UCSD-AML1 (cell line): ENCODE measurements at regions not wholly inside any gene's neighbourhood (a gene's known extent, or its start where the extent isn't known, plus 50 kb on each side); places are given as distances from the start of the nearest gene placed in this dataset.

Experiments
- DNase-seq: peaks from one replicate; lab custom pipeline; 2025; ENCODE audit not compliant: unreplicated experiment; lab: John Stamatoyannopoulos, UW

DNA sequence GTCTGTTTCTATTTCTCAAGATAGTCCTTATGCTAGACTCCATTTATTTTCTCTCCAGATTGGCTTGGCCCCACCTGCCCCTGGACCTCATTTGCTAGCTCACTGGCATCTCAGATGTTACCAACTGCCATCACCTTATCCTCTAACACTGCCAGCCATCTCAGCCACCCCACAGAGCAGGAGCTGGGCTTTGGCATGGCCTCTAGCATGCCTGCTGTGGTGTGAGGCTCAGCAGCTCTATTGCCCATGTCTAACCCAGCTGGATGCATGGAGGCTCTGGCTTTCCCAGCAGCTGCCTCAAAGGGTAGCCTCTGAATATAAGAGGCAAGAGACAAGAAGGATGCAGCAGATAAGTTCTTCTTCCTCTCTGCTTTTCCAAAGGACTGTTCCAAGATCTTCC, 373.4 kb downstream of the TNS1 start:
- DNase-seq, result no peak

GRCh38 chr2:217628061-217628460, 374.7 kb downstream of the TNS1 start:
- DNase-seq, result no peak

DNA sequence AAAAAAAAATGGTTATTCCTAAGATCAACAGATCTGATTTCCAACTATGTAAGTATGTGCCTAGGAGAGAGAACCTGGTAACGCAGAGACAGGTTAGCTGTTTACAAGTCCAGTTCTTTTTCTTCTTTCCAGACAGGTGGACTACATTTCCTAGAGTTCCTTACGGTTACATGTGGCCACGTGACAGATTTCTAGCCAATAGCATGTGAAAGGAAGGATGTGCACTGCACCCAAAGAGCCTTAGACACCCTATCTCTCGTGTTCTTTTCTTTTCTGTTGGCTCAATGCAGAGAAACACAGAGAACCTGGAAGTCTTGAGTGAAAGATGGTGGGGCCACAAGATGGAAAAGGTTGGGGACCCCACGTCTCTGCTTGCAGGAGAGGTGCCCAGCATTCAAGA, 375.9 kb downstream of the TNS1 start:
- DNase-seq, result no peak

- DNase-seq, result no peak
Measured at GRCh38 chr2:217625557-217626169, 377.1 kb downstream of the TNS1 start.

GRCh38 chr2:217623281-217623912, 379.4 kb downstream of the TNS1 start:
- DNase-seq, result no peak

DNA sequence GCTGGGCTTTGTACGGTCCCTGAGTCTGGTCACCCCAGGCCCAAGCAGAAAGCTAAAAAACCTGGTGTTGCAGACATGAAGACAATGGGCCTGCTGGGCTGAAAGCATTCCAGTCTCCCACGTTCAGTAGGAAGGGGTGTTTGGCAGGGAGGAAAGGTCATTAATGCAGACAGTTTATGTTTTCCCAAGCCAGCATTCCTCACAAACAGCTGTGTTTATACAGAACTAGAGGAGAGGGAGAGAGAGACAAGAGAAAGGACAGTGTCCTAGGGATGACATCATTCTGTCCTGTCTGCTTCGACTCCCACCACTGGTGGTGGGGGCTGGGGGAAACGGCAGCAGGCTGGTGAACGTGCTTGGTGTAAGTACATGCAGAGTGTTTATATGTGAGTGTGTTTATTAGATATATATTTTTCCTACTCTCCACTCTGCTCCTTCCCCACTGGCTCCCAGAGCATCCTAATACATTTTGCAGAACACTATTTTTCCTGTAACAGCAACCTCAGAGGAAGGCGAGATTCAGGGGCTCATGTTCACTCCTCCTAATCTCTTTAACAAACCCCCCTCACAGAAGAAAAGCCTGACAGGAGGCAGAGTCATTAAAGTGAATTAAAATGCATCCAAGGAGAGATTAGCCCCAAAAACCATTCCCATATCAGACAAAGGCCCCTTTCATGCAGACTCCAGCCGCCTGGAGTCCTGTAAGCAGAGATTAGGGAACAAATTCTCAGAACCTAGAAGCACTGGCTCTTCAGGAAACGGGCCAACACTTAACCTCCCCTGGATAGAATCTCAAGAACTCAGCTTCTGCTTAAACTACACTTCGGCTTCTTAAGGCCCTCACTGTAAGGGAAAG, 380.4 kb downstream of the TNS1 start:
- DNase-seq, result no peak

DNA sequence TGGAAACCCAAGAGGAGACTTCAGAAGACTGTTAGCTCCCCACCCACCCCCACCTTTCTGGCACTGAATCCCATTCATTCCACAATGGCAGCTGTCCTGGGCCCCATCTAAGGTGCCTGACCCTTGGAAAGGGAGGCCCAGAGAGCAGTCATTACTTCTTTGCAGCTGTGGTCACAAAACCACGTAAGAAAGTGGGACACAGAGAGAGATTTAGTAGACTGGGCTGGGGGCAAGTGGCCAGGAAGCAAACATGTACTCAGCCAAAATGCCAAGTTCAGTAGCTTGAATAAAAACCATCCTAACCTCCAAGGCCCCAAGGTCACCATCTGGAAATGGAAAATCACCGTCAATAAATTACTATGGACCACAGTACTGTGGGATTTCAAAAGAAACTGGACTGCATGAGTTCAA, 381.4 kb downstream of the TNS1 start:
- DNase-seq, result no peak

- no peak for DNase-seq
Measured at GRCh38 chr2:217618744-217619143, 384.1 kb downstream of the TNS1 start.

GRCh38 chr2:217617616-217618022, 385.2 kb downstream of the TNS1 start:
- no peak for DNase-seq

DNA sequence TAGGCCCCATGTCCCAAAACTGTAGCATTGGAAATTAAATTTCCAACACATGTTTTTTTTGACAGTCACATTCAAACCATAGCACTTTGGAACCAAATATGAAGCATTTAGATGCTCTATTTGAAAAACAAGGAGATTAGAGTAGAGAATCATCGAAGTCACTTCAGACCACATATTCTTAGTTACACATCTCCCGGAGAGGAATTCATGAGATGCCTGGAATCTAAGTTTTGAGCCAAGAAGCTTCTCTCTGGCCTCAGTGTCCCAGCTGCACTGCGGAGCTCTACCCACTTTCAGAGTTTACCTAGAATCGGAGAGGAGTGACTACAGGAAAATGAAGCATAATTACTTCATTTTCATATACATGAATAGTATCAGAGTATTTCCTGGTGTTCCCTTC, 385.9 kb downstream of the TNS1 start:
- no peak for DNase-seq

DNA sequence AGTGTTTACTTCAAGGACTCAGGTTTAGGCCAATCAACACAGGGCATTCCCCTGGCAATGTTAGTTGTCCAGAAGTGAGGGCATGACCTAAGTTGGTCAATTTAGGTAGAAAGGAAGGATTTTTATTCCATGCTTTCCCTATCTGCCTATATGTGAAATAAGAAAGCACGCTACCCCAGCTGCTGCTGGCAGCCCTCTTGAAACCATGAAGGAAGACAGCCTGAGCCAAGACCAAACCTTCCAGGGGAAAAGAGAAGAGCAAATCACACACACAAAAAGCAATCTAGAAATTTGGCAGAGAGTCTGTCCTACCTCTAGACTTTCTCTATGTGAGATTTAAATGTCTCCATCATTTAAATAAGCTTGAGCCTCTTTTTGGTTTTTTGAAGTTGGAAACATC, 387.6 kb downstream of the TNS1 start:
- DNase-seq, result no peak

DNA sequence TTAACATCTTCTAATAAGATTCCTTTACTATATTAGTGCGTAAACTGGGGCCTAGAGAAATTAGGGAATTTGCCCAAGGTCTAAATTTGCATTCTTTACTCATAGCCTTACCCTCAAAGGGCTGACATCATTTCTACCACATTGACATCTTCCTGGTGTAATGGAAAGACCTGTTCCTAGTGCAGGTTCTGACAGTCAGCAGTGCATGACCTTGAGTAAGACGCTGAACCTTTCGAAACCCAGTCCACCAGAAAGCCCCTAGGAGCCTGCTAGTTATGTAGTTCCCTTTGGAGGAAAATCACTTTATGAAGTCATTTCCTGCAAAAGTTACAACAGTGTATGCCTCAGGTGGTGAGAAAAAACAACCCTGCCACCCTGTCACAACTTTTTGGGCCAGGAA, 388.3 kb downstream of the TNS1 start:
- no peak for DNase-seq

DNA sequence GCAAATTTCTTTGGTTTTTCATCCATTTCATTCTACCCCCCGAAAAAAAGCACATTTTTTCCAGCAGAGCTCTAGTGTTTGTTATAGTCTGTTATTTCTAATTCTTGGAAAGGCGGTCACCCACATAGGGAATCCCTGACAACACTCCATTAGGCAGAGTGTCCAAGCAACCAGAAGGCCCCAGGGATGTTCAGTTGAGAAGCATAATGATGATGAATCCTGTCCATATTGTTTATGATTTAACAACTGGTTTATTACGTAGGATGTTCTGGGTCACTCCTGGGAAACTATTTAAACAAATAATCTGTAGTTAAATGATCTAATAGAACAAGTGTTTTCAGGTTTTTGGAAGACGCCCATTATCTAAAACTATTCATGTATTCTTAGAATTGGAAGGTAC, 388.7 kb downstream of the TNS1 start:
- no peak for DNase-seq

DNA sequence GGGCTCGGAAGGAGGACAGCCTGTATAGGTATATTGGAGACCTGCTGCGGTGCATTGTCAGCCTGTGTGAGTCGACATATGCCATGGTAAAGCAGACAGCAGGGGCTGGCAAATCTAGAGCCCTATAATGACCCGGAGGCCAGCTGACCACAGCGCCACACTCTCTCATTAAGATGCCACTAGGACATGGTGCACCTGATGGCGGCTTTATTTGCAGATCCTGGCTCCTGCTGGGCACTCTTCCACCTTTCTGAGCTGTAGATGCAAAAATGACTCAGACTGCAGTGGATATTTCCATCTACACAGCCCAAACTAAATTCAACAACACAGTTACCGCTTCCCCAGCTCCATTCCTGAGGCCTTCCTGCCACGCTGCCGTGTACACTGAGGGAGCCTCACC, 389.9 kb downstream of the TNS1 start:
- DNase-seq, result no peak

GRCh38 chr2:217612211-217612610, 390.6 kb downstream of the TNS1 start:
- no peak for DNase-seq

GRCh38 chr2:217611626-217612127, 391.1 kb downstream of the TNS1 start:
- no peak for DNase-seq

DNA sequence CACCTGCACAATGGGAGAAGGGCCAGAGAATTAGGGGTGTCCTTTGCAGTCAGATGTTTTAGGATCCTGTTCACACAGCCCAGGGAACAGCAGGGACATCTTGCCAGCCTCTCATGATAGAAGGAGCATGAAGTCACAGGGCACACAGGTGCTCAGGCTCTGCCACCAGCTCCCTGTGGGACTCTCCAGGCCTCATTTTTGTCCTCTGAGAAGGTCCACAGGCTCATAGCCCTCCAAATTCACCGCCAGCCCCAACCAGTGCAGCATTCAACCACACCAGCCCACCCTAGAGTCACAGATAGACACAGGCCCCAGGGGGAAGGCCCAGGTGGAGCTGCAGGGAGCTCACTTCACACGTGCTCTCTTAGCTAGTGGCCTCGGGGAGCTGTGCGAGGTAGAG, 391.7 kb downstream of the TNS1 start:
- DNase-seq, result no peak

DNA sequence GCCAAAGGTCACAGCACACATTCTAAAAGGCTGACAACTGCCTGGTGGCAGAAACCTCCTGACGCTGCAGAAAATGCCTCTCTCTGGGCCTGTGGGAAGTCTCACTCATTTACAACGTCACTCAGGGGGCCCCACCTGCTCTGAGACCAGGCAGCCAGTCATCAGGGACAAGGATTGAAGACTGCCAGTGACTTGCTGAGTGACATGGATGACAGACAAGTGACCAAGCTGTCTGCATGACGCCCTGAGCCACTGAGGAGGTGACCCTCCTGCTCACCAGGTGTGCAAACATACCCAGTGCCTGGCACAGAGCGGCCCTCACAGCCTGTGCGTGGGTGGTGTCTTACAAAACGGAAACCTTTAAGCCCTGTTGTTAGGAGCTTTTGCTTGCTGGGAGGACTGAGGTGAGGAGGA, 392.4 kb downstream of the TNS1 start:
- peak; percentile 13 for DNase-seq

GRCh38 chr2:217609952-217610351, 392.8 kb downstream of the TNS1 start:
- no peak for DNase-seq

DNA sequence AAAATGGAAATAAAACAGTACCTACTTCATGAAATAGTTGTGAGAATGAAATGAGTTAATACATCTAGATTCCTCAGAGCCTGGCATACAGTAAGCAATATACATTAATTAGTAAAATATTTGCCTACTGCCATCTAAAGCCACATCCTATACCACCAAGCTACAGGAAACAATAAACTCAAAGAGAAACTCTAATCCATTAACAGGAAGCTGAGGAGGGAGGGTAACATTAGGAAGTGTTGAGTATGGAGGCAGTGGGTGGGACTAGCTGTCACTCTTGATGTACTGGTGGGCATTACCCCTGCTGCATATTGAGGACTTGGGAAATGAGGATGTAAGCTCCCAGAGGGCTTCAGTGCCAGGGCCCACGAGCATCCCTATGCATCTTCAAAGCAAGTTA, 396.5 kb downstream of the TNS1 start:
- DNase-seq, result no peak

DNA sequence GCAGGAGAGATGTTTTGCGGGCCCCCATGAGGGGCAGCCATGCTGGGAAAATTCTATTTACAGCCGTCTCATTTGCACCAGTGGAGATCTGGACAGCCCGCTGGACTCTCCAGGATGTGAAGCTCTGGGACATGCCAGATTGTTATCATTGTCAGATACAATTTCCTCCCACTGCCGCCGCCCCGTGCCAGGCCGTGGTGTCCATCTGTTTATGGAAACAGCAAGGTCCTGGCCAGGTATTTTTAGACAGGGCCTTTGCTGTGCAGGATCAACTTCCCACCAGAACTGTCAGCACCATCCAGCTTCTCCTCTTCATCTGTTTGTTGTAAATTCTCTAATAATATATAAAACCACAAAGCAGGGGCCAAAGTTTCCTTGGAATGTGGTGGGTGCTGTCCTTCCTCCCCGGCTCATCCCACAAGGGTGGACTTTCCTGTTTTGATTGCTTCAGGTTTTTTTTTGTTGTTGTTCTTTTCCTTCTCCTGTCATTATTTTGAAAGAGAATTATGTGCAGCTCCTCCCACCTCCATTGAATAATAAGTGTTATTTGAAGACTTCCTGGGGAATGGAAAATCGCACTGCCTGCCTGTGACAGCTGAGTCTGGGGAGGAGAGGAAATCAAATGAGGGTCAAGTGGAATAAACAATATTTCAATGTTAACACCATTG, 398.1 kb downstream of the TNS1 start:
- DNase-seq, result no peak

DNA sequence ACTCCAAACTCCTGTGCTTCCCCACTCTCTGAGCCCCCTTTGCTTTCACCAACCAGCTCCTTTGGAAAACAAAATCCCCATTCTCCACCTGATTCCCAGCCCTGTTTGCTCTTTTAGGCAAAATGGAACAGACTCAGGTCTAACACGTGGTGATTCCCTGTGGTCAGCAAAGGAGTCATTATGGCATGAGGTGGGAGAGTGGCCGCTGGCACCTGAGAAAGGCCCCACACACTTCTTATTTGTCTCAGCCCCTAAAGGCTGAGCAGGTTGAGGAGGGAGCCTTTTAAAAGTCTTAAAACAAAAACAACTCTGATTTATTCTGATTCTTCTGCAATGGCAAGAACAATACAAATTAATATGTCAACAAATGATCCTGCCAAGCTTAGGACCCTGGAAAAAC, 401.2 kb downstream of the TNS1 start:
- DNase-seq, result no peak
